HepG2 (cell line): ENCODE measurements at regions not wholly inside any gene's neighbourhood (a gene's known extent, or its start where the extent isn't known, plus 50 kb on each side); places are given as distances from the start of the nearest gene placed in this dataset.

Experiments used
- ATAC-seq: fragments of 200-7000 bp; cut with Tn5 transposase; 3 replicates; pipeline ENCODE4 v1.9.1; 2020; ENCODE audit warnings: mild to moderate bottlenecking, moderate library complexity
- BruUV-seq: library from RNA; stranded (reverse); fragments of 400-500 nt; replicated peaks from 2 replicates; lab custom pipeline; 2021; lab: Mats Ljungman, UMichigan
- CTCF ChIA-PET: fragments of 300-600 bp; formaldehyde crosslinking; extraction: SDS; loops from one replicate; lab custom pipeline; 2021; ENCODE audit warnings: low total read pairs, inconsistent platforms, low intra/inter-chr PET ratio; lab: Yijun Ruan, JAX
- POLR2A ChIA-PET: fragments of 350-600 bp; sonication (Branson Sonifier 250); formaldehyde crosslinking; loops from one replicate; lab custom pipeline; 2020; ENCODE audit warnings: antibody characterized with exemption, inconsistent platforms; lab: Yijun Ruan, JAX
- DNase-seq: peaks from one replicate; pipeline ENCODE4 v3.0.0-alpha.2; 2015; ENCODE audit warnings: low spot score
- FAIRE-seq: peaks from 3 replicates; lab custom pipeline; 2011; peaks lifted over from hg19 to GRCh38; lab: Jason Lieb, UNC
- H2AFZ ChIP-seq: one replicate; pipeline ENCODE4 v1.6.1; 2011; ENCODE audit warnings: low read length, inconsistent platforms
- H3K27ac ChIP-seq: fragments of 300-600 bp; 3 replicates; pipeline ENCODE4 v1.8.0; 2011; ENCODE audit warnings: mixed run types, mild to moderate bottlenecking, mixed read lengths, low read length, inconsistent platforms; ENCODE audit not compliant: insufficient read depth; ENCODE audit errors: extremely low read length
- H3K27me3 ChIP-seq, 2 experiments: fragments of 200-600 bp in 1 of 2; 2 replicates in 1 of 2; 3 replicates in 1 of 2; pipeline versions ENCODE4 v1.6.0 to v1.8.0; 2011; ENCODE audit warnings: low read length in 2 of 2, mild to moderate bottlenecking in 2 of 2, moderate library complexity in 2 of 2, inconsistent platforms in 1 of 2; ENCODE audit not compliant: insufficient read depth in 2 of 2, control insufficient read depth in 1 of 2
- H3K36me3 ChIP-seq, 2 experiments: fragments of 200-600 bp in 1 of 2; replicated peaks in 1 of 2; 2 replicates in 1 of 2; 3 replicates in 1 of 2; pipeline versions ENCODE4 v1.5.1 to v1.8.0; 2011; ENCODE audit warnings: low read length in 2 of 2, inconsistent platforms in 1 of 2; ENCODE audit not compliant: insufficient read depth in 2 of 2, control insufficient read depth in 1 of 2
- H3K4me1 ChIP-seq: 2 replicates; pipeline ENCODE4 v1.5.1; 2012; ENCODE audit warnings: low read length, inconsistent platforms; ENCODE audit not compliant: insufficient read depth
- H3K4me2 ChIP-seq: 2 replicates; pipeline ENCODE4 v1.6.0; 2011; ENCODE audit warnings: low read depth, low read length, inconsistent platforms
- H3K4me3 ChIP-seq, 3 experiments: fragments of 200-600 bp in 1 of 3; sonication (generic), shearing (Covaris generic) in 1 of 3; replicated peaks in 1 of 3; 2 replicates each; pipeline ENCODE4 v1.5.1; 2011 to 2016; ENCODE audit warnings: low read length in 3 of 3, inconsistent platforms in 2 of 3, low read depth in 2 of 3, mild to moderate bottlenecking in 2 of 3, control low read depth in 1 of 3, mixed read lengths in 1 of 3; ENCODE audit not compliant: insufficient read depth in 1 of 3
- H3K79me2 ChIP-seq: one replicate; pipeline ENCODE4 v1.6.1; 2011; ENCODE audit warnings: low read length, inconsistent platforms; ENCODE audit not compliant: insufficient read depth
- H3K9ac ChIP-seq: 2 replicates; pipeline ENCODE4 v1.6.0; 2011; ENCODE audit warnings: mild to moderate bottlenecking, low read depth, low read length, inconsistent platforms; ENCODE audit not compliant: insufficient read depth
- H3K9me3 ChIP-seq: 2 replicates; pipeline ENCODE4 v1.5.1; 2012; ENCODE audit warnings: mild to moderate bottlenecking, low read length
- H4K20me1 ChIP-seq: 2 replicates; pipeline ENCODE4 v1.6.0; 2011; ENCODE audit warnings: inconsistent platforms, mild to moderate bottlenecking, low read length, moderate library complexity; ENCODE audit not compliant: insufficient read depth
- AFF4 ChIP-seq: sonication (generic); formaldehyde crosslinking; IDR thresholded peaks from 2 replicates; pipeline ENCODE4 v1.4.0; 2020; ENCODE audit warnings: missing genetic modification reagents
- ARNT ChIP-seq: fragments of 450-650 bp; IDR thresholded peaks from 2 replicates; pipeline ENCODE4 v1.6.1; 2017
- ATF5 ChIP-seq: sonication (generic); formaldehyde crosslinking; IDR thresholded peaks from 2 replicates; pipeline ENCODE4 v1.4.0; 2020; ENCODE audit warnings: mild to moderate bottlenecking, low read depth, missing genetic modification reagents
- CEBPB ChIP-seq: IDR thresholded peaks from 2 replicates; pipeline ENCODE4 v1.6.1; 2011; ENCODE audit warnings: low read depth, low read length, improper control_type of control experiment, borderline replicate concordance
- CHD4 ChIP-seq: fragments of 200-600 bp; sonication (generic); IDR thresholded peaks from 2 replicates; pipeline ENCODE4 v1.7.0; 2017; ENCODE audit warnings: mild to moderate bottlenecking, low read length, borderline replicate concordance
- HHEX ChIP-seq: IDR thresholded peaks from 2 replicates; pipeline ENCODE4 v1.6.1; 2016; ENCODE audit warnings: control low read depth
- HMG20A ChIP-seq: IDR thresholded peaks from 2 replicates; pipeline ENCODE4 v1.6.1; 2016; ENCODE audit warnings: borderline replicate concordance
- MATR3 ChIP-seq: sonication (generic); formaldehyde crosslinking; IDR thresholded peaks from 2 replicates; pipeline ENCODE4 v1.4.0; 2020; ENCODE audit warnings: missing genetic modification reagents
- NR1H2 ChIP-seq: sonication (generic); formaldehyde crosslinking; IDR thresholded peaks from 2 replicates; pipeline ENCODE4 v1.8.1; 2022; ENCODE audit warnings: low read depth, missing genetic modification reagents, borderline replicate concordance
- PLRG1 ChIP-seq: fragments of 450-650 bp; conservative IDR thresholded peaks from 2 replicates; pipeline ENCODE4 v1.6.1; 2016
- PREB ChIP-seq: sonication (generic); formaldehyde crosslinking; IDR thresholded peaks from 2 replicates; pipeline ENCODE4 v1.4.0; 2020; ENCODE audit warnings: missing genetic modification reagents
- SIN3A ChIP-seq: IDR thresholded peaks from 2 replicates; pipeline ENCODE4 v1.6.1; 2011; ENCODE audit warnings: low read depth, mild to moderate bottlenecking, control low read depth, low read length, borderline replicate concordance
- ZNF24 ChIP-seq: fragments of 450-650 bp; IDR thresholded peaks from 2 replicates; pipeline ENCODE4 v1.6.1; 2017; ENCODE audit warnings: antibody characterized with exemption, mild to moderate bottlenecking
- WGBS: methylation state at CpG from one replicate; pipeline ENCODE4 v1.1.6; 2017; ENCODE audit warnings: low lambda C conversion rate; 5-methylcytosine and 5-hydroxymethylcytosine counted together
- in situ Hi-C: cut with HindIII; loops from 2 replicates; pipeline ENCODE4 v1.10.0; 2017; ENCODE audit warnings: low pct_unique_long_range_greater_than_20kb; ENCODE audit not compliant: extremely low pct_ligation_motif_present
- intact Hi-C: fragments of 100-400 bp; cut with micrococcal nuclease; formaldehyde crosslinking; loops from one replicate; pipeline ENCODE4 v1.10.0; 2022; ENCODE audit not compliant: unreplicated experiment
- TF ChIP-seq, protein P1 (sequence below): sonication (generic); formaldehyde crosslinking; IDR thresholded peaks from 2 replicates; pipeline ENCODE4 v1.5.0; 2020; ENCODE audit warnings: mild to moderate bottlenecking, missing genetic modification reagents, moderate library complexity
- TF ChIP-seq, protein P2 (sequence below): sonication (generic); formaldehyde crosslinking; IDR thresholded peaks from 2 replicates; pipeline ENCODE4 v1.9.0; 2021; ENCODE audit warnings: missing genetic modification reagents, borderline replicate concordance

GRCh38 chr20:18972251-18972876 lies 158.8 kb downstream of the SCP2D1 start:
- no TSS peak for BruUV-seq
- H3K79me2 ChIP-seq, result no peaks in the 10 kb centered on the region
- WGBS, result 48% methylated on average over 3 of the region's 3 CpGs
- no peaks in the 10 kb centered on the region for H3K36me3 ChIP-seq
- in situ Hi-C loops (no loop called here), intact Hi-C loops (no loop called here)
- no peak overlapping the region for H3K4me2 ChIP-seq
- ChIA-PET POLR2A (no interaction called here), CTCF (no interaction called here)
- FAIRE-seq (no peak), ATAC-seq (no peak), DNase-seq (no peak)
- H3K27me3 ChIP-seq, result no peaks in the 10 kb centered on the region
- H3K9me3 ChIP-seq, result no peaks in the 10 kb centered on the region
- H3K4me1 ChIP-seq, result no peaks in the 10 kb centered on the region
- no peaks in the 10 kb centered on the region for H4K20me1 ChIP-seq
- H3K9ac ChIP-seq, result no peak overlapping the region
- no peak overlapping the region for H3K27ac ChIP-seq
- H2AFZ ChIP-seq, result no peak overlapping the region
- H3K4me3 ChIP-seq, result no peak overlapping the region
- TF ChIP-seq ZNF24, result no peak
- no peak for TF ChIP-seq CEBPB
- TF ChIP-seq, protein P1, sequence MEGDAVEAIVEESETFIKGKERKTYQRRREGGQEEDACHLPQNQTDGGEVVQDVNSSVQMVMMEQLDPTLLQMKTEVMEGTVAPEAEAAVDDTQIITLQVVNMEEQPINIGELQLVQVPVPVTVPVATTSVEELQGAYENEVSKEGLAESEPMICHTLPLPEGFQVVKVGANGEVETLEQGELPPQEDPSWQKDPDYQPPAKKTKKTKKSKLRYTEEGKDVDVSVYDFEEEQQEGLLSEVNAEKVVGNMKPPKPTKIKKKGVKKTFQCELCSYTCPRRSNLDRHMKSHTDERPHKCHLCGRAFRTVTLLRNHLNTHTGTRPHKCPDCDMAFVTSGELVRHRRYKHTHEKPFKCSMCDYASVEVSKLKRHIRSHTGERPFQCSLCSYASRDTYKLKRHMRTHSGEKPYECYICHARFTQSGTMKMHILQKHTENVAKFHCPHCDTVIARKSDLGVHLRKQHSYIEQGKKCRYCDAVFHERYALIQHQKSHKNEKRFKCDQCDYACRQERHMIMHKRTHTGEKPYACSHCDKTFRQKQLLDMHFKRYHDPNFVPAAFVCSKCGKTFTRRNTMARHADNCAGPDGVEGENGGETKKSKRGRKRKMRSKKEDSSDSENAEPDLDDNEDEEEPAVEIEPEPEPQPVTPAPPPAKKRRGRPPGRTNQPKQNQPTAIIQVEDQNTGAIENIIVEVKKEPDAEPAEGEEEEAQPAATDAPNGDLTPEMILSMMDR, result no peak
- no peak for TF ChIP-seq HHEX (CRISPR knock-in tag)
- TF ChIP-seq PREB (CRISPR knock-in tag), result no peak
- TF ChIP-seq AFF4, result no peak
- TF ChIP-seq ATF5, result no peak
- no peak for TF ChIP-seq NR1H2 (CRISPR knock-in tag)
- no peak for TF ChIP-seq MATR3 (CRISPR knock-in tag)
- no peak for TF ChIP-seq SIN3A
- TF ChIP-seq ARNT, result no peak
- TF ChIP-seq HMG20A (CRISPR knock-in tag), result no peak
- no peak for TF ChIP-seq PLRG1
- TF ChIP-seq CHD4, result no peak
- TF ChIP-seq, protein P2, sequence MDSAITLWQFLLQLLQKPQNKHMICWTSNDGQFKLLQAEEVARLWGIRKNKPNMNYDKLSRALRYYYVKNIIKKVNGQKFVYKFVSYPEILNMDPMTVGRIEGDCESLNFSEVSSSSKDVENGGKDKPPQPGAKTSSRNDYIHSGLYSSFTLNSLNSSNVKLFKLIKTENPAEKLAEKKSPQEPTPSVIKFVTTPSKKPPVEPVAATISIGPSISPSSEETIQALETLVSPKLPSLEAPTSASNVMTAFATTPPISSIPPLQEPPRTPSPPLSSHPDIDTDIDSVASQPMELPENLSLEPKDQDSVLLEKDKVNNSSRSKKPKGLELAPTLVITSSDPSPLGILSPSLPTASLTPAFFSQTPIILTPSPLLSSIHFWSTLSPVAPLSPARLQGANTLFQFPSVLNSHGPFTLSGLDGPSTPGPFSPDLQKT (CRISPR knock-in tag), result no peak
